ENCODE measurements at regions not wholly inside any gene's neighbourhood (a gene's known extent, or its start where the extent isn't known, plus 50 kb on each side); places are given as distances from the start of the nearest gene placed in this dataset.

DNA sequence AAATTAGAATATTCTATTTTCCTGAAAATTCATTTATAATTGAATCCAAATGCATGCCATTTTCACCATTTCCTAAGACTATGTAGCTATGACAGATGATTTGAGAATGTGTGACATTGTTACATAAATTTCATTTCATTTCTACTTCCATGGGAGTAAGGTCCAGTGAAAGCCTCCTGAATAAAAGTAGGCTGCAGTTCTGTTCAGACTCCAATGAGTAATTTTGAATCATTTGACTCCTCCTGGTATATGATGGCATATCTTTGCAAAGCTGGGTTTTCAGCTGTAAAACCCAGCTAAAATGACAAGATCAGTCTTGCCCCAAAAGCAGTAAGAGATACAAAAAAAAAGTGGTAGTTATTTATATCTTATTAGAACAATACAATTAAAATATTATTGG, 101.0 kb upstream of the DNAJC10 start (continued):
- TF ChIP-seq, protein P1, sequence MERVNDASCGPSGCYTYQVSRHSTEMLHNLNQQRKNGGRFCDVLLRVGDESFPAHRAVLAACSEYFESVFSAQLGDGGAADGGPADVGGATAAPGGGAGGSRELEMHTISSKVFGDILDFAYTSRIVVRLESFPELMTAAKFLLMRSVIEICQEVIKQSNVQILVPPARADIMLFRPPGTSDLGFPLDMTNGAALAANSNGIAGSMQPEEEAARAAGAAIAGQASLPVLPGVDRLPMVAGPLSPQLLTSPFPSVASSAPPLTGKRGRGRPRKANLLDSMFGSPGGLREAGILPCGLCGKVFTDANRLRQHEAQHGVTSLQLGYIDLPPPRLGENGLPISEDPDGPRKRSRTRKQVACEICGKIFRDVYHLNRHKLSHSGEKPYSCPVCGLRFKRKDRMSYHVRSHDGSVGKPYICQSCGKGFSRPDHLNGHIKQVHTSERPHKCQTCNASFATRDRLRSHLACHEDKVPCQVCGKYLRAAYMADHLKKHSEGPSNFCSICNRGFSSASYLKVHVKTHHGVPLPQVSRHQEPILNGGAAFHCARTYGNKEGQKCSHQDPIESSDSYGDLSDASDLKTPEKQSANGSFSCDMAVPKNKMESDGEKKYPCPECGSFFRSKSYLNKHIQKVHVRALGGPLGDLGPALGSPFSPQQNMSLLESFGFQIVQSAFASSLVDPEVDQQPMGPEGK (tag by site-specific recombination; IDR thresholded peaks at IDR 0.05), result no peak
- TF ChIP-seq, protein P2, sequence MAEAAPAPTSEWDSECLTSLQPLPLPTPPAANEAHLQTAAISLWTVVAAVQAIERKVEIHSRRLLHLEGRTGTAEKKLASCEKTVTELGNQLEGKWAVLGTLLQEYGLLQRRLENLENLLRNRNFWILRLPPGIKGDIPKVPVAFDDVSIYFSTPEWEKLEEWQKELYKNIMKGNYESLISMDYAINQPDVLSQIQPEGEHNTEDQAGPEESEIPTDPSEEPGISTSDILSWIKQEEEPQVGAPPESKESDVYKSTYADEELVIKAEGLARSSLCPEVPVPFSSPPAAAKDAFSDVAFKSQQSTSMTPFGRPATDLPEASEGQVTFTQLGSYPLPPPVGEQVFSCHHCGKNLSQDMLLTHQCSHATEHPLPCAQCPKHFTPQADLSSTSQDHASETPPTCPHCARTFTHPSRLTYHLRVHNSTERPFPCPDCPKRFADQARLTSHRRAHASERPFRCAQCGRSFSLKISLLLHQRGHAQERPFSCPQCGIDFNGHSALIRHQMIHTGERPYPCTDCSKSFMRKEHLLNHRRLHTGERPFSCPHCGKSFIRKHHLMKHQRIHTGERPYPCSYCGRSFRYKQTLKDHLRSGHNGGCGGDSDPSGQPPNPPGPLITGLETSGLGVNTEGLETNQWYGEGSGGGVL (tag by site-specific recombination; IDR thresholded peaks at IDR 0.05), result no peak
- no peak for TF ChIP-seq ZNF248 (tag by site-specific recombination; IDR thresholded peaks at IDR 0.05)
- TF ChIP-seq, protein P3, sequence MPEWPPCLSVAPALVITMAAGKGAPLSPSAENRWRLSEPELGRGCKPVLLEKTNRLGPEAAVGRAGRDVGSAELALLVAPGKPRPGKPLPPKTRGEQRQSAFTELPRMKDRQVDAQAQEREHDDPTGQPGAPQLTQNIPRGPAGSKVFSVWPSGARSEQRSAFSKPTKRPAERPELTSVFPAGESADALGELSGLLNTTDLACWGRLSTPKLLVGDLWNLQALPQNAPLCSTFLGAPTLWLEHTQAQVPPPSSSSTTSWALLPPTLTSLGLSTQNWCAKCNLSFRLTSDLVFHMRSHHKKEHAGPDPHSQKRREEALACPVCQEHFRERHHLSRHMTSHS (tag by site-specific recombination; IDR thresholded peaks at IDR 0.05), result no peak
- TF ChIP-seq, protein P4, sequence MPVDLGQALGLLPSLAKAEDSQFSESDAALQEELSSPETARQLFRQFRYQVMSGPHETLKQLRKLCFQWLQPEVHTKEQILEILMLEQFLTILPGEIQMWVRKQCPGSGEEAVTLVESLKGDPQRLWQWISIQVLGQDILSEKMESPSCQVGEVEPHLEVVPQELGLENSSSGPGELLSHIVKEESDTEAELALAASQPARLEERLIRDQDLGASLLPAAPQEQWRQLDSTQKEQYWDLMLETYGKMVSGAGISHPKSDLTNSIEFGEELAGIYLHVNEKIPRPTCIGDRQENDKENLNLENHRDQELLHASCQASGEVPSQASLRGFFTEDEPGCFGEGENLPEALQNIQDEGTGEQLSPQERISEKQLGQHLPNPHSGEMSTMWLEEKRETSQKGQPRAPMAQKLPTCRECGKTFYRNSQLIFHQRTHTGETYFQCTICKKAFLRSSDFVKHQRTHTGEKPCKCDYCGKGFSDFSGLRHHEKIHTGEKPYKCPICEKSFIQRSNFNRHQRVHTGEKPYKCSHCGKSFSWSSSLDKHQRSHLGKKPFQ (tag by site-specific recombination; IDR thresholded peaks at IDR 0.05), result no peak
- TF ChIP-seq, protein P5, sequence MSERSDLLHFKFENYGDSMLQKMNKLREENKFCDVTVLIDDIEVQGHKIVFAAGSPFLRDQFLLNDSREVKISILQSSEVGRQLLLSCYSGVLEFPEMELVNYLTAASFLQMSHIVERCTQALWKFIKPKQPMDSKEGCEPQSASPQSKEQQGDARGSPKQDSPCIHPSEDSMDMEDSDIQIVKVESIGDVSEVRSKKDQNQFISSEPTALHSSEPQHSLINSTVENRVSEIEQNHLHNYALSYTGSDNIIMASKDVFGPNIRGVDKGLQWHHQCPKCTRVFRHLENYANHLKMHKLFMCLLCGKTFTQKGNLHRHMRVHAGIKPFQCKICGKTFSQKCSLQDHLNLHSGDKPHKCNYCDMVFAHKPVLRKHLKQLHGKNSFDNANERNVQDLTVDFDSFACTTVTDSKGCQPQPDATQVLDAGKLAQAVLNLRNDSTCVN (tag by site-specific recombination; optimal IDR thresholded peaks at IDR 0.05), result no peak
- TF ChIP-seq ZNF112 (tag by site-specific recombination; IDR thresholded peaks at IDR 0.05), result no peak

DNA sequence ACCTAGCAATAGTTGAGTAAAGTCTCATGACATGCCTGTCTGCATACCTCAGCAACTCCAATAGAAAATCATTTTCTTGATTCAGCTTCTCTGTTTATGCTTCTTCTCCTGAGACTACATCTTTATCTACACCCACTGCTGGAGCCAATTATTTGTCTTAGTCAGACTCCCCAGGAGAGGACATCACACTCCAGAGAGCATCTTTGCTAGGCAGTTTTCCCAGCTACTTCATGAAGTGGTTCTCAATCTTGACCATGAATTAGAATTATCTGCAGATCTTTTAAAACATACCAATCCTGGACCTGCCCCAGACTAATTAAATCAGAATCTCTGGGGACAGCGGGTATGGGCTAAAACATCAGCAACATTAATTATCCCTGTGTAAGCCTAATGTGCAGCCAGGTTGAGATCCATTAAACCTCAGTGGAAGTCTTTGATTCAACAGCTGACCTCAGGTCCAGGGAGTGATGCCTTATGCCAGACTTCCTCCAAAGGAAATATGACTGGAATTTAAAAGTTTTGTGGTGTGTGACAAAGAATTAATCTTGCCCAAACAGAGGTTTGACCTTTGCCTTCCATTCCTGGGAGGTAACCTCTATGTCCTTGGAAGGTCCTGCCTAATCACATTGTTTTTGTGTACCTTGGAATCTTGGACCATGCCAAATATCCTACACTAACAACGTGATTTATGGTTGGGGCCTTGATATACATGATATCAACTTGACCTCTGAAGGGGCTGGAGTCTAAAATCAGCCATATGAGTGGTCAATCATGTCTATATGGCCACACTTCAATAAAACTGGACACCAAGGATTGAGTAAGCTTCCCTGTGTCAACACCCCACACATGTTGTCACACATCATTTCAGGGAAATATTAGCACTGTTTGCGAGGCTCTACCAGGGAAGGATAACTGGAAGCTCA, 99.3 kb upstream of the DNAJC10 start:
- CTCF ChIA-PET, result interaction anchor here (1.2 kb wide), 1 partner anchor 32 kb away, joined by 3 read pairs; no protein-coding TSS in a partner anchor
- Histone ChIP-seq H3K36me3 (ENCODE audit: control insufficient read depth in 2 of 2, insufficient read depth in 1 of 2, low read length in 2 of 2) (no peaks in the 10 kb centered on the region), H3K4me1 (ENCODE audit: control insufficient read depth, insufficient read depth, low read length) (peaks cover 6% of the 10 kb centered on the region), H3K9me3 (ENCODE audit: control insufficient read depth, insufficient read depth, low read depth, low read length) (no peaks in the 10 kb centered on the region), H3K4me3 (ENCODE audit: low read depth, low read length) (no peak overlapping the region), H3K27ac (ENCODE audit: extremely low read depth, low read depth, low read length) (no peak overlapping the region)
- TF ChIP-seq ZNF121 (tag by site-specific recombination; IDR thresholded peaks at IDR 0.05) (no peak), KLF1 (tag by site-specific recombination; IDR thresholded peaks at IDR 0.05) (no peak), ZNF660 (tag by site-specific recombination; IDR thresholded peaks at IDR 0.05) (no peak), ZNF341 (tag by site-specific recombination; IDR thresholded peaks at IDR 0.05; ENCODE audit: low read depth) (no peak), ZNF585B (tag by site-specific recombination; IDR thresholded peaks at IDR 0.05) (no peak), ZNF621 (tag by site-specific recombination; IDR thresholded peaks at IDR 0.05) (no peak), ZNF184 (tag by site-specific recombination; IDR thresholded peaks at IDR 0.05) (no peak)
- POLR2A ChIA-PET, result no interaction called here

DNA sequence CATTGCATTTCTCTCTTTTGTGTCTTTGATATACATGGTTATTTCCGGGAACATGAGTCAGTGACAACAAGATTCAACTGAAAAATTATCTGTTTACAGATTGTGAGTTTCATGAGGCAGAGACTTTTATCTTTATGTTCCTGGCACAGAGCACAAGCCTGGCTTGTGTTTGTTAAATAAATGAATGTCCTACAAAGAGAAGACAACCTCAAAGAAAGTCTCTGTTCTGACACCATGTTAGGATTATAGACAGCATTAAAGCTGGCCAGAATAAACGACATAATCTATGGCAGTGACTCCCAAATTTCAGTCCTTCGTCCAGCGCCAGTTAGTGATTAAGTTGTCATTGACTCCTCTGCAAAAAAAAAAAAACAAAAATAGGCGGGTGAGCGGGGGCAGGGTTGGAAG, 97.4 kb upstream of the DNAJC10 start:
- CTCF ChIA-PET, result no interaction called here
- TF ChIP-seq ZFP41 (tag by site-specific recombination; IDR thresholded peaks at IDR 0.05; ENCODE audit: borderline replicate concordance) (no peak), ZNF223 (tag by site-specific recombination; IDR thresholded peaks at IDR 0.05) (no peak), ZNF571 (tag by site-specific recombination; IDR thresholded peaks at IDR 0.05) (no peak), OVOL3 (tag by site-specific recombination; IDR thresholded peaks at IDR 0.05) (no peak), ZNF311 (tag by site-specific recombination; IDR thresholded peaks at IDR 0.05; ENCODE audit: borderline replicate concordance) (no peak), ZNF48 (tag by site-specific recombination; IDR thresholded peaks at IDR 0.05) (no peak), ZSCAN16 (tag by site-specific recombination; IDR thresholded peaks at IDR 0.05) (no peak), KLF9 (tag by site-specific recombination; IDR thresholded peaks at IDR 0.05; ENCODE audit: low read depth) (no peak)
- Histone ChIP-seq H3K27ac (ENCODE audit: extremely low read depth, low read depth, low read length) (no peak overlapping the region), H3K9me3 (ENCODE audit: control insufficient read depth, insufficient read depth, low read depth, low read length) (no peaks in the 10 kb centered on the region), H3K4me1 (ENCODE audit: control insufficient read depth, insufficient read depth, low read length) (peaks cover 6% of the 10 kb centered on the region), H3K36me3 (ENCODE audit: control insufficient read depth in 2 of 2, insufficient read depth in 1 of 2, low read length in 2 of 2) (no peaks in the 10 kb centered on the region), H3K4me3 (ENCODE audit: low read depth, low read length) (no peak overlapping the region)
- POLR2A ChIA-PET, result no interaction called here

Measured in HEK293 (cell line).